ENCODE measurements at regions not wholly inside any gene's neighbourhood (a gene's known extent, or its start where the extent isn't known, plus 50 kb on each side); places are given as distances from the start of the nearest gene placed in this dataset.

GRCh38 chr13:30564489-30564888 is 53.2 kb upstream of the USPL1 start:
- TF ChIP-seq CTCF (IDR thresholded peaks at IDR 0.05) (no peak), EZH2phosphoT487 (IDR thresholded peaks at IDR 0.05) (no peak), EZH2 (IDR thresholded peaks at IDR 0.05) (no peak)

All from neural progenitor cell (in vitro differentiated cells).